ENCODE measurements at regions not wholly inside any gene's neighbourhood (a gene's known extent, or its start where the extent isn't known, plus 50 kb on each side); places are given as distances from the start of the nearest gene placed in this dataset.
"Not testable (repeated sequence)": the region's sequence is repeated elsewhere in the genome, so short reads cannot be mapped to it uniquely, and the experiment has no call there.

DNA sequence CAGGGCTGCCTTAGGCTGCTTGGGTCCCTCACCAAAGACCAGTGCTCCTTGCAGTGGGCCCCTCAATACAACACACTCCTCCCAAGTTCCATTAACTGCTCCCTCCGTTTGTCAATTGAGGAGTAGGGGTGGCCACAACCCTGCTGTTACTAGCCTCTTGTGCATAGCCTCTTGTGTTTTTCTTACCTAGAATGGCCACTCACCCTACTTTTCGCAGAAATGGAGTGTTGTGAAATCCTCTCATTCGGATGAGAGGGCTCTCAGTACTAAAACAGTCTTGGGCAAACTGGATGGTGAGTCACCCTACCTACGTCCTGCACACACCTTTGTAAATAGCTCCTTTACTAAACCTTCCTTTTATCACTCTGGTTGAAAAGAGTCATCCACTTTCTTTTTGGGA, 253.9 kb downstream of the OSR1 start:
- no peak for DNase-seq (ENCODE audit: low read depth in 2 of 2)

DNA sequence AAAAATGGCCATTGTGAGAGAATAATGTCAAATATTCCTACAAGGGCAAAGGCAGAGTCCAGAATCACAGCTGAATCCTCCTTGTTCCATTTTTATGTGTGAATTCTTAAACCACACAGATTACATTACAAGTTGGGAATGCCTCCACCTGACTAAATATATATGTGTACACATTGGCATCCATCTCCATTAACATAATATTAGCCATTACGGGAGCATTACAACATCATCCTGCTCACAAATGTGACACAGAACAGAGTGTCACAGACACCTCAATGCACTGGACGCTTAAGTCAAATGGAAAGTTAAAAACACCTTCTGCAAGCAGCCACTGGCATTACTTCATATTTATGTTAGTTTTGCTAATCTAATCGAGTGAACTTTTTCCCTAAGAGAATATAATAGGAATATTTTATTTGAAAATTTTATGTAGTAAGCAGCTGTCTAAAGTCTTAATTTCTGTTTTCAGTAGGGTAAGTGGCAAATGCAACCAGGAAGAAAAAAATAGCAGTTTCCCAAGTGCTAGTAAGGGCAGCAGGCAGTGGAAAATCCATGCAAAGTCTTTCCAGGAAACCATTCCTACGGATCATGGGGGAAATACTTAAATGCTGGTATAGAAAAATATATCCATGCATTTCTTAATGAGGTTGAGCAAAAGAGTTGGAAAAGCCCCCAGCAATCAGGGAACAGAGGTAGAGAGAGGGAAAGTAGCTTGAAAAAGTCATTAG, 255.6 kb downstream of the OSR1 start:
- no peak for DNase-seq (ENCODE audit: low read depth in 2 of 2)

DNA sequence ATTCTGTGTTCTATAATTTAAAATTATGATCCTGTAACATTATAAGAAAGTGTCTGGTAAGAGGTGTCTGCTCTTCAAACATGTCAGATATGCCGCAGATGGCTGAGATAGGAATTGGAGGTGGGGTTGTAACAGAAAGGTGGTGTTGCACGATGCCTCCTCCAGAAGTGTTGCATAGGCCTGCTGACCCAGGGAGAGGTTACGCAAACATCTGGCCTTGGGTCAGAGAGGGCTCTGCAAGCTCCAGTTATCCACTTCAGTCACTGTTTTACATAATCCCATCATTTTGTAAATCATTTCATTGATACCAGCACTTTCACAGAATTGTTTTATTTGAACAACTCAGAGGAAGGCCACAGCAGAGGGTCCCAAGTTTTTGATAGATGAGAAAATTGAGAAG, 256.5 kb downstream of the OSR1 start:
- DNase-seq (ENCODE audit: low read depth in 2 of 2), result no peak

DNA sequence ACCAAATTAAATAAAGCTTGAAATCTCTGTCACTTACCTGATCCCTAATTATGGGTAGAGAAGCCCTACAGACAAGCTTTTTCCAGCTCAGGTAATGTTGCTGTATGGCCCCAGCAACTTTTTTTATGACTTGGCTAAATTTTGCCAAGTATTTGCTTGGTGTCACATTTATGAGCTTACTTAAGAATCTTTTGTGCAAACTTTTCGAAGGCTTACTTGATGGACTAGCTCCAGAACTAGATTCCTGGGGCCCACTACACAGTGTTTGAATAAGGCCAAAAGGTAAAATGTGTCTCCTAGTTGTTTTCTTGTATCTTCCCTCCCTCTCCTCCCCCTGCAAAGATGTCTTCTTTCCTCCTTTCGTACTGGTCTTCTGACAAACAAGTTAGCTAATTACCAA, 257.9 kb downstream of the OSR1 start:
- no peak for DNase-seq (ENCODE audit: low read depth in 2 of 2)

DNA sequence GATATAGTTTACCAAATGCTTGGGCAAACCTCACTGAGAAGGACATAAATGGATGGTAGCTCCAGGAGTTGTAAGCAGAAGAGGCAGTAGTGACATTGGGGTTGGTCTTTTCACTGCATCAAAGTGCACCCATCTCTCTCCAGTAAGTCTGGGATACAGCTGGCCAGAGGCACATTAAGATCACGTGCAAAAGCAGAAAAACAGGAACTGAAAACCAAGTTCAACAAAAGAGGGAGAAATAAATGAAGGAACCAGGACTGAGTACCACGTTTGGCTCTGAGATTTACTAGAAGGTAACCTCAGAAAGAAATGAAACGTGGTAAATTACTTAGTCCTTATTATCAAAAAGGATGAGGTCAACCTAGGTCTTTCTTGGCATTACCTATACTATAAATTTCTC, 259.2 kb downstream of the OSR1 start:
- no peak for DNase-seq (ENCODE audit: low read depth in 2 of 2)

DNA sequence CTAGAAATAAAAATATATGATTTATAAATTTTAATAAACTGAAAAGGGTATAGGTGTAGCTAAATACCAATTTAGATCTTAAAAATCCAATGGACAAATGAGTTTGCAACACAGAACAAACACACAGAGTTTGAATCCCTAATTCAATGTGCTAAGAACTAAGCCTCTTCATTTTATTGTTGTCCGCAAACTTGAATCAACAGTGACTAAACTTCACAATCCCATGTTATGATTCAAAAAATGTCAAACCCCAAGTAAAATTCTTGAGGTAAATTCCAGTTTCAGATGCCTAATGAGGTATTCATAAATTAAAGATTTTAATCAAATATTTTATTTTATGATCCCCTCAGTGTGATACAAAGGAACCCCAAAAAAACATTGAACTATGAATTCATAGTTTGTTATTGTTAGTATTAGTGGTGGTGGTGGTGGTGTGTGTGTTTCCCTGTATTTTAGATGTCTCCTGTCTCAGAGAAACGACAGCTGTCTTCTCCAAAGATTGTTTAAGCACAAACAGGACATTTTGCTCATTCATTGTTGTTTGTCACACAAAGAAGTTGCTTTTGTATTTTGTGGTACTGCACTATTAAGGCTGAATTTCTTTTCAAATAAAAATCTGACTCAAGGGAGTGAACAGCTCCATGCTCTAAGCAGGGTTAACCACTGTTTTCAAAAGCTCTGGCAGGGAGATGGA, 259.8 kb downstream of the OSR1 start:
- DNase-seq (ENCODE audit: low read depth in 2 of 2), result no peak

DNA sequence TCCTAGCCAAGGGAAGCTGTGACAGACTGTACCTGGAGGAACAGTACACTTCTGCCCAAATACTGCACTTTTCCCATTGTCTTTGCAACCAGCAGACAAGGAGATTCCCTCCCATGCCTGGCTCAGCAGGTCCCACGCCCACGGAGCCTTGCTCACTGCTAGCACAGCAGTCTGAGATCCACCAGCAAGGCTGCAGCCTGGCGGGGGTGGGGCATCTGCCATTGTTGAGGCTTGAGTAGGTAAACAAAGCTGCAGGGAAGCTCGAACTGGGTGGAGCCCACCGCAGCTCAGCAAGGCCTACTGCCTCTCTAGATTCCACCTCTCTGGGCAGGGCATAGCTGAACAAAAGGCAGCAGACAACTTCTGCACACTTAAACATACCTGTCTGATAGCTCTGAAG, 268.9 kb downstream of the OSR1 start:
- not testable (repeated sequence) for DNase-seq (ENCODE audit: low read depth in 2 of 2)

DNA sequence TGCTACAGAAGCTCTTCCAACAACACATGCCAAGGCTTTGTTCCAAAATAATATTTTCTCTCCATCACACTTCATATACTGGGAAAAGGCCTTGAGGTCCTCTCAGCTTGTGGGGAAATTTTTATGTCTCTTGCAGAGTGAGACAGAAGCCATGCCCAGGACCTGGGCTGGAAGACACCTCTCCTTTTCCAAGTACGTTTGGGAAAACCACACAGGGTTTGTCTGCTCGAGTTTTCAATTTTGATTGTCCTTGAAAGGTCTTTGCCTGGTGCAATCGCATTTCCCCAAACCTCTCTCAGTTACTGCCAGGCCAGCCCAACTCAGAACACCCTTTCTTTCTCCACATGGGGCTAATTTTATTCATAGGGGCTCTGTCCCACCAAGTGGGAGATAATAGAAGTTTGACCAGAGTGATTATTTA, 272.2 kb downstream of the OSR1 start:
- DNase-seq (ENCODE audit: low read depth in 2 of 2), result no peak

DNA sequence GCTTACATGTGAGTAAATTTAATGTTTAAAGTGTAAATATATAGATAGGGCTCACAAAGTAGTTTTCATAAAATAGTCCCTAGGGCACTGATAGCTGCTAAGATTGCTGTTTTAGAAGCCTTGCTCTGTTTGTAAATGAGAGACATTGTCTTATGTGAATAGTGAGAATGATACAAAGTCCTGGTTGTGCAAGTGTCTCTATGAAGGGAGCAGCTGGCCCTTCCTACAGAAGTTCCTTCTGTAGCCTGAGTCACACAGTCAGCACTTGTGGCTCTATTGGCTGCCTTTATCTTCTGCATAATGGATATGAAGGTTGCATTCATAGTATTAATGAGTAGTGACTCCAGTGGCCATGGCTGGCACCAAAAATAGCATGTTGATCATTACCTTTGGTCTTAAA, 279.7 kb downstream of the OSR1 start:
- no peak for DNase-seq (ENCODE audit: low read depth in 2 of 2)

DNA sequence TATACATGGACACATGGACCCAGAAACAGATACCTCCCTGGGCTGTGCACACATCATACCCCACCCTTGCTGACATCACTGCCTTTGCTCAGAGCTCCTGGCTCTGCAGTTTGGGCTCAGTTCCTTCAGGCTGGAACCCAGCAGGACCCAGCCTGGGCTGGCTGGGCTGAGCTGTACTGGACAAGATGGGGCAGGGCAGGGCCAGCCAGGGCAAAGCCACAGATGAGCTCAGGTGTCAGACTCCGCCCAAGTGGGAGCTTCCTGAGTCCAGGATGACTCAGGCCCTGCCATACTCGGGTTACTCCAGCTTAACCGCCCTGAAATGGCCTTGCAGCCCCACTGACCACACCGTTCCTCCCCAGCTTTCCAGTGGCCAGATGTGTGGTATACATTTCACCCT, 284.9 kb downstream of the OSR1 start:
- no peak for DNase-seq (ENCODE audit: low read depth in 2 of 2)

DNA sequence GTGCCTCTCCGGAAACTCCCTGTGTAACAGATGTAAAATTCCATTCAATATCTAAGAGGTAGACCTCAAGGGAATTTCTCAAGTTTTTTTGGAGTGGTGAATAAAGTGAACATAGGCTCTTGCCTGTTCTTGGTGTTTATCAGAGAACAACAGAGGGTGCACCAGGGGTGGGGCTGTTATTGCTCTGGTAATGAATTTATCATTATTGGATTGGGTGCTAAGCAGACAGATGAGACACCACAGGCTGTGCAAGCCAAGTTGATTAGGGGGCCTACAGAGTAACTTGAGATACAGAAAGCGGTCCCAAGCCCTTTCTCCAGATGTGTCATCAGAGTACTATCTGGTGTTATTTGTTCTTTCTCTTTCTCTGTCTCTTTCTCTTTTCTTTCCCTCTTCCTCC, 286.3 kb downstream of the OSR1 start:
- no peak for DNase-seq (ENCODE audit: low read depth in 2 of 2)

DNA sequence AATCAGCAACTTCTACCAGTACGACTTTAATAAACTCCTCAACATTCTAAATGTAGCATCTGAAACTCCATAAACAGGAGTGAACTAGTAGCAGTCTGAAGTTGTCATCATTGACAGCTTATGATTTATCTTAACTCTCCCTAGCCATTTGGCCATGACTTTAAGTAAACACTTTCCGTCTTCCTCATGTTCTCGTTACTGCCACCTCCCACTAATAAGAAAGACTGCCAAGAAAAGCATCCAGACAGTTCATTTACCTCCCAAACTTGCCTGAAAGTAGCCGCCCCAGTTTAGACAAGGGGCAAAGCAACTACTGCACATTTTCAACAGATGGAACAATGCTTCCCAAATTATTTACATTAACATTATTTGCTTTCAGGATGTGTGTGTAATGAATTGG, 287.5 kb downstream of the OSR1 start:
- no peak for DNase-seq (ENCODE audit: low read depth in 2 of 2)

DNA sequence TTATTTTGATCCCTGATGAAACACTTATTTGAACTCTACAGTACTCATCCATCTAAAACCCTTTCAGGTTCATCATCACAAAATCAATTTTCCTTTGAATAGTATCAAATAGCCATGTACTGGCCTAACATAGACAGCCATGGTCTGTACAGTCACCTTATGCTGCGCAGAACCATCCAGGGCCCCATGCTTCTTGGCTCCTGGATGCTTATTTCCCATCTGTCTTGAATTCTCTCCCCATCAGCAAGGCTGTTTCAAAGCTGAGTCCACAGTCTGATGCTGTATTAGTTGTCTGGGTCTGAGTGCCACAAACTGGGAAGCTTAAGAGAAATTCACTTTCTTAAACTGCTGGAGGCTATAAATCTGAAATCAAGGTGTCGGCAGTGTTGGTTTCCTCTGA, 290.2 kb downstream of the OSR1 start:
- DNase-seq (ENCODE audit: low read depth in 2 of 2), result no peak

DNA sequence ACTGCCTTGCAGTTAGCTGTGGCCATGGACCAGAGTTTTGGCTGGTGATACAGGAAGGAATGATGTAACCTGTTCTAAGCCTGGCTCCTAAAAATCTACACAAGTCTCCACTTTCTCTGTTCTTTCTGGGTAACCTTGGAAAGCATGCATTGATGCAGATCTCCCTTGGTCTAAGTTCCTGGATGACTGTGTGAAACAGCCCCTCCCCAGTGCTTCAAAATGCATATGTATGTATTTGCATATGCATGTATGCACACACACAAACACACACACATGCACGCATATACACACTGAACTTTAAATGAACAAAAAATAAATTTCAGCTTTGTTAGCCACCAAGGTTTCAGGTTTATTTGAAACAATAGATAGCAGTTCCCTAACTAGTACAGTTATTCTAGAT, 296.1 kb downstream of the OSR1 start:
- DNase-seq (ENCODE audit: low read depth in 2 of 2), result no peak

DNA sequence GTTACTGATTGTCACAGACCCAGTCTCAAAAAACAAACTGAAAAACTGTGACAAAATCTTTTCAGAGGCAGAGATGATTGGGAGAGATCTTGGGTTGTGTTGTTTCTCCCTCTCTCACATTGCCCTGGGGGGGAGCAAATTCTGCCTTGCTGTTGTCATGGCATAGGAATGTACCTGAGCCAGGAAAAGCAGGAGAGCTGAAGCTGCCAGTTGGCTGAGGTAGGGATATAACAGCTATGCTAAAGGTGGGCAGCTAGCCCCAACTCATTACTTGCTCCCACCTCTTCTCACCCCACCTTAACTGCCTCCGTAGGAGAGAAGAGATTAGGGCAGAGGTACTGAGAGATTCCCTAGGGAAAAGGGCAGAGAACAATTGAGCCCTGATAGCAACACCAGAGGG, 299.3 kb downstream of the OSR1 start:
- DNase-seq (ENCODE audit: low read depth in 2 of 2), result no peak

DNA sequence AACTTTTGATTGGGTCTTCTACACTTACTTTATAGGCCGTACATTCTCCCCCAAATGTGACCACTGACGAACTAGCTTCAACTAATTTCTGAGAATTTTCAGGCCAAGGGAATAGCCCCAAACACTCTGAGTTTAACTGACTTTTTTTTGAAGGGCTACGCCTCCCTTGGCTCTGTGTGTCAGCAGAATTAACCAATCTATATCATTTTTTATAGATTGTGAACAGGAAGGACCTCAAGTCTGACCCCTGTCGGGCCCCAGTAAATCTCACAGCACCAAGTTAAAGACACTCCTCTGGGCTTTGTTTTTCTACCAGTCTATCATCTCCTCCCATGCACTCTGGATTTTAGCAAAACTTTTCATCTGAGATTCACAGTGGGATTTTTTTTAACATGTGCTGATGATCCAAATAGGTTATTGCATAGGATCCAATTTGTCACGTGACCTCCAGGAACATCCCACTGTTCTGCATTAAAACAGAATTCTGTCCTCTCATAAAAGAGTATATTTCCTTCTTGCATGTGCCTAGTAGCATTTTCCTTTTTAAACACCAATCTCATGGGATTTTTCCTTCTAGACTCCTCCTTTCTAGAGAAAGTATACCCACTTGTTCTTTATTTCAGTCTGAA, 307.1 kb downstream of the OSR1 start:
- no peak for DNase-seq (ENCODE audit: low read depth in 2 of 2)

DNA sequence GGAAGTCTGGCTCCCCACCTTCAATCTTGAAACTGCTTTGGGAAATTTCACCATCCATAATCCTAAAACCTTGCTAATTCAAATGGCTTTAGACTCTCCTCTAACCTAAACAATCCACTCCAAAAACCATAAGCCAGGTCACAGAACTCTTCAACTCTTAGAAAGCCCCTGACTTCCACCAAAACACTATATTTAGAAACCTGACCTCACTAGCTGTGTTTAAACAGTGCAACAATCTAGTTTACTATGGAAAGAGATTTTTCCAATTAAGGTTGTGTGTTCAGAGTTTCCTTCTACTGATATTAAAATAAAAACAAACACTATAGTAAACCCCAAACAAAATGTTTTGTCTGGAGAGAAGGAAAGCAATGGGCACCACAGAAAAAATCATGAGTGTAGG, 308.1 kb downstream of the OSR1 start:
- no peak for DNase-seq (ENCODE audit: low read depth in 2 of 2)

DNA sequence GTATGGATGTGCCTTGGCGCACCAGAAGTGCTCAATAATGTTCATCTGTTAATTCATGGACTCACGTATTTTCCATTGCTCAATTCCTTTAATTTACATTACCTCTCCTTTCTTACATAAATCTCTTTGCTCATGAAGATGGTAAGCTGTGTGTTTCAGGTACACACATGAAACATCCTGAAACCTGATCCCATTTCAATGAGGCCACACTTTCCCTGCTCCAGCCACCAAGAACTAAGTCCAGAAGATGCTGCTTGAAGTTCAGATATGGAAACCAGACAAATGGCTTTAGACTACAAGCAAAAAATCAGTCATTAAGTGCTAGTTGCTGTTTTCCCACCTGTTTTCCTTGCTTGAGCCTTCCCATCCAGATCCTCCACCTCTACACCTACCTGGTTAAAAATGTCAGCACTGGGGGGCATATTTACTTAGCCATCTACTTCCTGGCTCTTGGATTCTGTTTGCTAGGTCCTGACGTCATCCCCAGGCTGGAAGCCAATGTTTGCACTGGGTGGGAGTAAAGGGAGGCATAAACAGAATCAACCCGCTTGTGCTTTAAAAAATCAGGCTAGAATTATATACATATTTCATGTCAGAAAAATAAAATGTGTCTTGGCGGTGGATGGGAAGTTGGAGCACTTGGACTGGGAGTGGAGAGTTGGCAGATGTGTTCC, 309.7 kb downstream of the OSR1 start:
- DNase-seq (ENCODE audit: low read depth in 2 of 2), result no peak

DNA sequence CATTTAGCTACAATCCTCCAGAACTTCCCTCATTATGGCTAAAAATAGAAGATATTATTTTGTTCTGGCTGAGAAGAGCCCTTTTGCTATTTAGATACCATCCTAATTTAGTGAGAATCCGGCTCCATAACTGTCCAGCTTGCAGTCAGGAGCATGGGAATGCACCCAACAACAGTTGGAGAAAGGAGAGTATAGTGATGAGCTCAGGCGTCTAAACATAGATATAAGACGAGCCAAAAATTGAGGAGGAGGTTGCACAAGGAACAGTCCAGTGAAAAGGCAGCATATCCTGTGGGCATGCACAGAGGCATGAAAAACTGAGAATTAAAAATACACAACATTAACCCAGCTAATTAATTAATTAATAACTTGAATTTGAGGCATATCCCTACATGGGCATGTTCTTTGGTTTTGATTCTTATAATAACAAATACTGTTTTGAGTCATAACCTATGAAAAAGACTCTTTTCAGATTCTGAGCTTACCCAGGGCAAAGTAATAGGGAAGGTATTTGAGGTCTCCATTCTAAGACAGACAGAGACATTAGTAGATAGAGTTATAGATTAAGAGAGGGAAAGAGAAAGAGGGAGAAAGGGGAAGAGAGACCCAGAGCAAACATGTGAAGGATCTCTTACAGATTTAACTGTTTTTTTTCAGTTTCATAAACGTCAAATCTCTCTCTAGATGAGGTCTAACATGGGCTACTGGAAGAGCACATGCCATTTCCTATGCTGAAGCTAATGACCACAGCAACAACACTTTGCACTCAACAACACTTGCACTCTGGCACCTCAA, 311.2 kb downstream of the OSR1 start:
- DNase-seq (ENCODE audit: low read depth in 2 of 2), result no peak

DNA sequence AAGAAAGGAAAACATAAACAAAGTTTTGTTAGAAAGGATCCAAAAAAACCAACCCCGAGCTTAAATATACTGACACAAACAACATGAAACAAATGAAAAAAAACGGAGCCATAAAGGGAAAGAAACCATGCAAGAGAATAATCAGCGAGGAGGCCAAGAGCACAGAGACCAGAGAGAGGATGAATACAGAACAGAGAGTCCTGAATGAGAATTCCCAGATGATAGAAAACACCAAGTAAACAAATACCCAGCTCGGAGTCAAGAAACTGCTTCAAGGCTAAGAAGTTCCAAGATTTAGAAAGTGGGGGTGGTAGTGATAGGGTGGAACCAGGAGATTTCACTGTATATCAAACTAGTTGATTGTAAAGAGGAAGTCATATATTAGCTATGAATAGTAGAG, 313.3 kb downstream of the OSR1 start:
- DNase-seq (ENCODE audit: low read depth in 2 of 2), result no peak

DNA sequence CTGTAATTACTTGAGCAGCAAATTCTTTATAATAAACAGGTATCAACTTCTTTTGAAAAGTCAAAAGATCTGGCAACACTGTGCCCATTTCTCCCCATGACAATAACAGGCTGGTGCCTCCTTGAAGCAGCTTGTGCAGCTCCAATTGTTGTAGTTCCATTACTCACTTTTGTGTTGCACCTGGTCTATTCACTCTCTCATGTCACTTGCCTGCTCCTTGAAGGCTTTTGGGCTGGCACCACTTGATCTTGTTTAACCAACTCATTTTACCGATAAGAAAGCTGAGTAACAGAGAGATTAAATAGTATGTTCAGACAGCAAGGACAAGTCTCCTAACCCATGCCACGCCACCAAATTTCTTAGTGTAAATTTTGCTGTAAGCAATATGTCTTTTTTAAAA, 314.5 kb downstream of the OSR1 start:
- no peak for DNase-seq (ENCODE audit: low read depth in 2 of 2)

Measured in dermis microvascular lymphatic vessel endothelial cell (primary cell).